Vagina (tissue), 2 donors: ENCODE measurements at regions not wholly inside any gene's neighbourhood (a gene's known extent, or its start where the extent isn't known, plus 50 kb on each side); places are given as distances from the start of the nearest gene placed in this dataset.

Experiments used
- DNase-seq, 2 donors: peaks; one replicate each; pipeline ENCODE4 v3.0.0-alpha.2; 2017; ENCODE audit errors: extremely low spot score in 2 of 2
- H3K27ac ChIP-seq: fragments of 200-600 bp; sonication (generic); one replicate; pipeline ENCODE4 v1.5.1; 2019
- H3K27me3 ChIP-seq: fragments of 200-600 bp; sonication (generic); one replicate; pipeline ENCODE4 v1.5.1; 2019
- H3K36me3 ChIP-seq, 2 donors: fragments of 200-600 bp; sonication (generic); one replicate each; pipeline ENCODE4 v1.5.1; 2017 to 2019
- H3K4me1 ChIP-seq: fragments of 200-600 bp; sonication (generic); one replicate; pipeline ENCODE4 v1.5.1; 2019
- H3K4me3 ChIP-seq, 2 donors: fragments of 200-600 bp; sonication (generic); 1 replicate in 1 of 2; 2 replicates in 1 of 2; pipeline ENCODE4 v1.5.1; 2016 to 2019
- H3K9me3 ChIP-seq: fragments of 200-600 bp; sonication (generic); one replicate; pipeline ENCODE4 v1.5.1; 2019
- POLR2A ChIP-seq, 2 donors: fragments of 450-650 bp; IDR thresholded peaks; one replicate each; pipeline ENCODE4 v1.6.1; 2017; ENCODE audit warnings: antibody characterized with exemption in 2 of 2, mild to moderate bottlenecking in 2 of 2, moderate library complexity in 2 of 2
- POLR2AphosphoS5 ChIP-seq, 2 donors: sonication (generic); formaldehyde crosslinking; IDR thresholded peaks; one replicate each; pipeline ENCODE4 v1.9.0; 2017; ENCODE audit warnings: antibody characterized with exemption in 2 of 2, mild to moderate bottlenecking in 2 of 2, low read depth in 1 of 2; ENCODE audit not compliant: insufficient read depth in 1 of 2
- intact Hi-C: fragments of 100-400 bp; cut with DNase I; formaldehyde crosslinking; loops from one replicate; pipeline ENCODE4 v1.15.1; 2023
- TF ChIP-seq, protein P1 (sequence below), 3 experiments: fragments of 450-650 bp in 2 of 3; fragments of 200-600 bp in 1 of 3; sonication (generic) in 1 of 3; IDR thresholded peaks; one replicate each; pipeline ENCODE4 v1.5.1; 2017 to 2019; ENCODE audit warnings: antibody characterized with exemption in 3 of 3, mild to moderate bottlenecking in 2 of 3, moderate library complexity in 2 of 3

DNA sequence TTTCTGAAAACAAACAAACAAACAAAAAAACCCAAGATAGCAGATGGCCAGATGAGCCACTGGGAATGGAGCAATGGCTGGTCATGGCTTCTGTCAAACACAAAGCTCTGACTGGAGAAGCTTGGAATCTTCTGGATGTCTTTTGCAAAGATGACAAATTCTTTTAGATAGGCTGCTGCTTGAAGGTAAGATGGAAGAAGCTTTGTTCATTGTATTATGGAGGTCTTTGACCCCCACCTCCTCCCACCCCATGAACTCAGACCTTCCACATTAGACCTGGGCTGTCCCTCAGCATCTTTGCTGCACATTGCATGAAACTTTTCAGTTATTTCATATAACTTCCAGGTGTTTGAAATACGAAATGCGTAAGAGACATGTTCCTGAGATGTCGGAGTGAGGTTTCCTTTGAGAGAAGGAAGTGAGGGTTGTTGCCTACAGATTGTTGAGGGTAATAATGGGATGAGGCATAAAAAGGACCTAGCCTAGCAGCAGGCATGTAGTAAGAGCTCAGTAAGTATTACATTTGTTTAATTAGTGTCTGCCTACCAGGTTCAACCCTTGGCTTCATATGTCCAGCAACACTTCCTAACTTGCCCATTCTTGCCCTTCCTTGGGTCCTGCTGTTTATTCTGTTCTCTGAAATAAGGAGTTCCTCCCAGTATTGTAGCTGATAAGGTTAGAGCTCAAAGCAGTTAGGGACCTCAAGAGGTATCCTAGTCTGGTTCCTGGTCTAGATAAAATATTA is 51.4 kb upstream of the IER3 start:
- Histone ChIP-seq H3K27me3 (no peaks in the 10 kb centered on the region), H3K4me1 (peaks cover 9% of the 10 kb centered on the region), H3K27ac (no peak overlapping the region), H3K36me3 (no peaks in the 10 kb centered on the region), H3K9me3 (no peaks in the 10 kb centered on the region), H3K4me3 (no peak overlapping the region)
- intact Hi-C loops = no loop called here
- TF ChIP-seq POLR2AphosphoS5 (IDR thresholded peaks at IDR 0.05; ENCODE audit: insufficient read depth in 1 of 2, low read depth in 1 of 2) (no peak), POLR2A (IDR thresholded peaks at IDR 0.05) (no peak)
- TF ChIP-seq, protein P1, sequence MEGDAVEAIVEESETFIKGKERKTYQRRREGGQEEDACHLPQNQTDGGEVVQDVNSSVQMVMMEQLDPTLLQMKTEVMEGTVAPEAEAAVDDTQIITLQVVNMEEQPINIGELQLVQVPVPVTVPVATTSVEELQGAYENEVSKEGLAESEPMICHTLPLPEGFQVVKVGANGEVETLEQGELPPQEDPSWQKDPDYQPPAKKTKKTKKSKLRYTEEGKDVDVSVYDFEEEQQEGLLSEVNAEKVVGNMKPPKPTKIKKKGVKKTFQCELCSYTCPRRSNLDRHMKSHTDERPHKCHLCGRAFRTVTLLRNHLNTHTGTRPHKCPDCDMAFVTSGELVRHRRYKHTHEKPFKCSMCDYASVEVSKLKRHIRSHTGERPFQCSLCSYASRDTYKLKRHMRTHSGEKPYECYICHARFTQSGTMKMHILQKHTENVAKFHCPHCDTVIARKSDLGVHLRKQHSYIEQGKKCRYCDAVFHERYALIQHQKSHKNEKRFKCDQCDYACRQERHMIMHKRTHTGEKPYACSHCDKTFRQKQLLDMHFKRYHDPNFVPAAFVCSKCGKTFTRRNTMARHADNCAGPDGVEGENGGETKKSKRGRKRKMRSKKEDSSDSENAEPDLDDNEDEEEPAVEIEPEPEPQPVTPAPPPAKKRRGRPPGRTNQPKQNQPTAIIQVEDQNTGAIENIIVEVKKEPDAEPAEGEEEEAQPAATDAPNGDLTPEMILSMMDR (IDR thresholded peaks at IDR 0.05) = no peak
- no peak for DNase-seq
